ENCODE measurements at regions not wholly inside any gene's neighbourhood (a gene's known extent, or its start where the extent isn't known, plus 50 kb on each side); places are given as distances from the start of the nearest gene placed in this dataset.

DNA sequence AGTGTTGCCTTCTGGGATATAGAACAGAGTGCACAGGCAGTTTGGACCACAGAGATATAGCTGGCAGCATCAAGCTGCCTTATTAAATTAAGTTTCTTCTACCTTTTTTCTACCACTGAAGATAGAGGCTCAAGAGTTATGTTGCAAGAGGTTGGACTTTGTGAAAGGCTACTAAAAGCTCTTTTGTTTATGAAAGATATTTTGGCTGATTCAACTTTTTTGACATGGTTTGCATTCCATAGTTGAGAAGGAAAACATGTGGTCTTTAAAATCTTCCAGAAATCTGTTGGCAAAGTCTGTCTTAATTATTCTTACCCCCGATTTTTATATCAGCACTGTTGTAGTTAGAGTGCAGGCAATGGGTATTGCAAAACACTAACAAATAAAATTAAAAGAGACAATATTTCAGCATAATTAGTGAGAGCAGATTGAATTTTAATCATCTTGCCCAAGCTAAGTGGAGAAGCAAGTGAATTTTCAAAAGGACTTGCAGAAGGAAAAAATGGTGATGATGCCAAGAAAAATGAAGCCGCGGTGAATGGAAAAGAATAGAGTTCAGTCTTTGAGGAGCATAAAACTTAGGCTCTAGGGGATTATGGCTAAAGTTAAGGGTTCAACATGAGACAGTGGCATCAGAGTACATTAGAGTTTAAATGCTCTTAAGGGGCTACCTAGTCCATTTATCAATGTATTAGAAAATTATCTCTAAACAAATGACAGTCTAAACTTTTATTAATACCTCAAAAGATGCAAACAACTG lies 450.9 kb upstream of the CNTNAP2 start:
- RAD21 ChIA-PET (ENCODE audit: unreplicated experiment): no interaction called here
- H3K9me3 ChIP-seq (replicated peaks; ENCODE audit: control insufficient read depth, insufficient read depth, low read length): no peaks in the 10 kb centered on the region
- in situ Hi-C loops (cut with MboI) (no loop called here), intact Hi-C loops (cut with micrococcal nuclease; ENCODE audit: unreplicated experiment) (no loop called here)
- H3K27me3 ChIP-seq (replicated peaks in 1 of 2; ENCODE audit: control insufficient read depth in 2 of 2, insufficient read depth in 2 of 2, low read length in 1 of 2): no peaks in the 10 kb centered on the region
- BruUV-seq (replicated peaks): no TSS peak
- no peak for ATAC-seq
- H3K4me1 ChIP-seq (ENCODE audit: control insufficient read depth, insufficient read depth, low read length): no peaks in the 10 kb centered on the region
- no peaks in the 10 kb centered on the region for H3K36me3 ChIP-seq (ENCODE audit: control insufficient read depth in 2 of 2, insufficient read depth in 2 of 2, low read length in 1 of 2)
- TF ChIP-seq SUZ12 (IDR thresholded peaks at IDR 0.05; ENCODE audit: unreplicated experiment): no peak
- no peak for TF ChIP-seq SIX5 (IDR thresholded peaks at IDR 0.05; ENCODE audit: low read depth, low read length, severe bottlenecking)
- TF ChIP-seq, protein P1, sequence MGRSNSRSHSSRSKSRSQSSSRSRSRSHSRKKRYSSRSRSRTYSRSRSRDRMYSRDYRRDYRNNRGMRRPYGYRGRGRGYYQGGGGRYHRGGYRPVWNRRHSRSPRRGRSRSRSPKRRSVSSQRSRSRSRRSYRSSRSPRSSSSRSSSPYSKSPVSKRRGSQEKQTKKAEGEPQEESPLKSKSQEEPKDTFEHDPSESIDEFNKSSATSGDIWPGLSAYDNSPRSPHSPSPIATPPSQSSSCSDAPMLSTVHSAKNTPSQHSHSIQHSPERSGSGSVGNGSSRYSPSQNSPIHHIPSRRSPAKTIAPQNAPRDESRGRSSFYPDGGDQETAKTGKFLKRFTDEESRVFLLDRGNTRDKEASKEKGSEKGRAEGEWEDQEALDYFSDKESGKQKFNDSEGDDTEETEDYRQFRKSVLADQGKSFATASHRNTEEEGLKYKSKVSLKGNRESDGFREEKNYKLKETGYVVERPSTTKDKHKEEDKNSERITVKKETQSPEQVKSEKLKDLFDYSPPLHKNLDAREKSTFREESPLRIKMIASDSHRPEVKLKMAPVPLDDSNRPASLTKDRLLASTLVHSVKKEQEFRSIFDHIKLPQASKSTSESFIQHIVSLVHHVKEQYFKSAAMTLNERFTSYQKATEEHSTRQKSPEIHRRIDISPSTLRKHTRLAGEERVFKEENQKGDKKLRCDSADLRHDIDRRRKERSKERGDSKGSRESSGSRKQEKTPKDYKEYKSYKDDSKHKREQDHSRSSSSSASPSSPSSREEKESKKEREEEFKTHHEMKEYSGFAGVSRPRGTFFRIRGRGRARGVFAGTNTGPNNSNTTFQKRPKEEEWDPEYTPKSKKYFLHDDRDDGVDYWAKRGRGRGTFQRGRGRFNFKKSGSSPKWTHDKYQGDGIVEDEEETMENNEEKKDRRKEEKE (IDR thresholded peaks at IDR 0.05): no peak
- no peak for TF ChIP-seq TBL1XR1 (IDR thresholded peaks at IDR 0.05; ENCODE audit: low read depth, low read length)
- WGBS (ENCODE audit: insufficient coverage, insufficient replicate concordance, low lambda C conversion rate, missing lambda C conversion rate): 67% methylated on average over 3 of the region's 3 CpGs
- H4K20me1 ChIP-seq (ENCODE audit: control insufficient read depth, insufficient read depth): no peaks in the 10 kb centered on the region
- CTCF ChIA-PET: no interaction called here
- no peak for DNase-seq (ENCODE audit: low read depth, low spot score)
- no peak overlapping the region for H3K4me2 ChIP-seq (ENCODE audit: control insufficient read depth, insufficient read depth)
- no peak overlapping the region for H3K4me3 ChIP-seq
- no peak for FAIRE-seq
- H3K27ac ChIP-seq (ENCODE audit: control insufficient read depth, insufficient read depth): no peak overlapping the region
- SMC1A ChIA-PET (ENCODE audit: uncharacterized antibody, unreplicated experiment): no interaction called here
- POLR2A ChIA-PET: no interaction called here
- no peak overlapping the region for H3K9ac ChIP-seq (ENCODE audit: control insufficient read depth, insufficient read depth, low read length)
- no peak overlapping the region for H2AFZ ChIP-seq (ENCODE audit: control insufficient read depth, low read depth, low read length)
- H3K79me2 ChIP-seq (ENCODE audit: control insufficient read depth, insufficient read depth, low read length): no peaks in the 10 kb centered on the region

DNA sequence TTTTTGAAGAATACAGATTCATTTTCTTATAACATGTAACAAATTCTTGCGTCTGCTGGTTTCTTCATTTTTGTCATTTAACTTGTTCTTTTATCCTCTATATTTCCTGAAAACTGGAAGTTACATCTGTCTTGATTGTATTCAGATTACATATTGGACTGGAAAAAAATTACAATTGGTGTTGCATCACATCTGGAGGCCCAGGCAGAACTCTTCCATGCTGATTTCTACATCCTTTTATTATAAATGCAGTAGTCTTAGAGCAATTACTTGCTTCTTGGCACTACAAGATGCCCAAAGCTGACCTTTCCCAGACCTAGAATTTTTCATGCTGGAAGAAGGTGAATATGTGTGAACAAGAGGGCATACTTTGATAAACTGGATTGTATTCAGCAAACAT lies 460.9 kb upstream of the CNTNAP2 start:
- Histone ChIP-seq H3K4me2 (ENCODE audit: control insufficient read depth, insufficient read depth) (no peak overlapping the region), H3K79me2 (ENCODE audit: control insufficient read depth, insufficient read depth, low read length) (no peaks in the 10 kb centered on the region), H3K4me3 (no peak overlapping the region), H3K4me1 (ENCODE audit: control insufficient read depth, insufficient read depth, low read length) (no peaks in the 10 kb centered on the region), H3K9ac (ENCODE audit: control insufficient read depth, insufficient read depth, low read length) (no peak overlapping the region), H2AFZ (ENCODE audit: control insufficient read depth, low read depth, low read length) (no peak overlapping the region), H3K27me3 (replicated peaks in 1 of 2; ENCODE audit: control insufficient read depth in 2 of 2, insufficient read depth in 2 of 2, low read length in 1 of 2) (no peaks in the 10 kb centered on the region), H3K27ac (ENCODE audit: control insufficient read depth, insufficient read depth) (no peak overlapping the region), H3K9me3 (replicated peaks; ENCODE audit: control insufficient read depth, insufficient read depth, low read length) (no peaks in the 10 kb centered on the region), H4K20me1 (ENCODE audit: control insufficient read depth, insufficient read depth) (no peaks in the 10 kb centered on the region), H3K36me3 (ENCODE audit: control insufficient read depth in 2 of 2, insufficient read depth in 2 of 2, low read length in 1 of 2) (no peaks in the 10 kb centered on the region)
- ChIA-PET RAD21 (ENCODE audit: unreplicated experiment) (no interaction called here), POLR2A (no interaction called here), SMC1A (ENCODE audit: uncharacterized antibody, unreplicated experiment) (no interaction called here), CTCF (no interaction called here)
- no peak for DNase-seq (ENCODE audit: low read depth, low spot score)
- 65% methylated on average over 1 of the region's 1 CpG for WGBS (ENCODE audit: insufficient coverage, insufficient replicate concordance, low lambda C conversion rate, missing lambda C conversion rate)
- BruUV-seq (replicated peaks): no TSS peak
- no peak for FAIRE-seq
- intact Hi-C loops (cut with micrococcal nuclease; ENCODE audit: unreplicated experiment): no loop called here
- in situ Hi-C loops (cut with MboI): no loop called here
- no peak for ATAC-seq
- TF ChIP-seq ZNF274 (IDR thresholded peaks at IDR 0.05; ENCODE audit: insufficient read depth, insufficient read length): no peak
- no peak for TF ChIP-seq ATF7 (IDR thresholded peaks at IDR 0.05; ENCODE audit: low read depth)
- TF ChIP-seq SPI1 (IDR thresholded peaks at IDR 0.05; ENCODE audit: borderline replicate concordance, insufficient read depth, low read depth, low read length): no peak
- TF ChIP-seq, protein P2, sequence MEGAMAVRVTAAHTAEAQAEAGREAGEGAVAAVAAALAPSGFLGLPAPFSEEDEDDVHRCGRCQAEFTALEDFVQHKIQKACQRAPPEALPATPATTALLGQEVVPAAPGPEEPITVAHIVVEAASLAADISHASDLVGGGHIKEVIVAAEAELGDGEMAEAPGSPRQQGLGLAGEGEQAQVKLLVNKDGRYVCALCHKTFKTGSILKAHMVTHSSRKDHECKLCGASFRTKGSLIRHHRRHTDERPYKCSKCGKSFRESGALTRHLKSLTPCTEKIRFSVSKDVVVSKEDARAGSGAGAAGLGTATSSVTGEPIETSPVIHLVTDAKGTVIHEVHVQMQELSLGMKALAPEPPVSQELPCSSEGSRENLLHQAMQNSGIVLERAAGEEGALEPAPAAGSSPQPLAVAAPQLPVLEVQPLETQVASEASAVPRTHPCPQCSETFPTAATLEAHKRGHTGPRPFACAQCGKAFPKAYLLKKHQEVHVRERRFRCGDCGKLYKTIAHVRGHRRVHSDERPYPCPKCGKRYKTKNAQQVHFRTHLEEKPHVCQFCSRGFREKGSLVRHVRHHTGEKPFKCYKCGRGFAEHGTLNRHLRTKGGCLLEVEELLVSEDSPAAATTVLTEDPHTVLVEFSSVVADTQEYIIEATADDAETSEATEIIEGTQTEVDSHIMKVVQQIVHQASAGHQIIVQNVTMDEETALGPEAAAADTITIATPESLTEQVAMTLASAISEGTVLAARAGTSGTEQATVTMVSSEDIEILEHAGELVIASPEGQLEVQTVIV (IDR thresholded peaks at IDR 0.05; ENCODE audit: borderline replicate concordance, partially characterized antibody): no peak
- no peak for TF ChIP-seq HDAC6 (IDR thresholded peaks at IDR 0.05; ENCODE audit: unreplicated experiment)
- TF ChIP-seq CBX5 (IDR thresholded peaks at IDR 0.05; ENCODE audit: low read depth): no peak
- no peak for TF ChIP-seq WRNIP1 (IDR thresholded peaks at IDR 0.05; ENCODE audit: borderline replicate concordance, low read depth, low read length)
- no peak for TF ChIP-seq KDM1A (IDR thresholded peaks at IDR 0.05; ENCODE audit: borderline replicate concordance)
